SK-N-SH treated with all-trans-retinoic acid at 6 μM for 48 hours (cell line): ENCODE measurements at regions not wholly inside any gene's neighbourhood (a gene's known extent, or its start where the extent isn't known, plus 50 kb on each side); places are given as distances from the start of the nearest gene placed in this dataset.

ENCODE experiments used
- ATAC-seq: fragments of 200-7000 bp; cut with Tn5 transposase; 3 replicates; pipeline ENCODE4 v1.9.1; 2020; ENCODE audit warnings: mild to moderate bottlenecking, moderate library complexity
- ARNTL ChIP-seq: fragments of 450-650 bp; formaldehyde crosslinking; IDR thresholded peaks from 2 replicates; pipeline ENCODE4 v1.5.0; 2020; ENCODE audit warnings: low read depth, mild to moderate bottlenecking, moderate library complexity, borderline replicate concordance
- CREB5 ChIP-seq: fragments of 250-450 bp; sonication (Bioruptor Pico); IDR thresholded peaks from 2 replicates; pipeline ENCODE4 v1.5.1; 2020; ENCODE audit warnings: low read depth, mild to moderate bottlenecking, moderate library complexity
- CSDC2 ChIP-seq: fragments of 250-450 bp; sonication (Bioruptor Pico); IDR thresholded peaks from 2 replicates; pipeline ENCODE4 v1.5.0; 2020; ENCODE audit warnings: mild to moderate bottlenecking, moderate library complexity
- CSRNP3 ChIP-seq: fragments of 250-450 bp; sonication (Bioruptor Pico); IDR thresholded peaks from 2 replicates; pipeline ENCODE4 v1.5.1; 2021; ENCODE audit warnings: mild to moderate bottlenecking, moderate library complexity
- OSR1 ChIP-seq: fragments of 250-450 bp; sonication (Bioruptor Pico); IDR thresholded peaks from 2 replicates; pipeline ENCODE4 v1.8.0; 2022; ENCODE audit warnings: moderate library complexity, mild to moderate bottlenecking, inconsistent platforms
- PATZ1 ChIP-seq: fragments of 250-450 bp; sonication (Bioruptor Pico); IDR thresholded peaks from 2 replicates; pipeline ENCODE4 v1.8.0; 2020; ENCODE audit warnings: mild to moderate bottlenecking, moderate library complexity, borderline replicate concordance
- POU6F1 ChIP-seq: fragments of 250-450 bp; sonication (Bioruptor Pico); IDR thresholded peaks from 2 replicates; pipeline ENCODE4 v1.8.0; 2021; ENCODE audit warnings: low read depth, mild to moderate bottlenecking, moderate library complexity, borderline replicate concordance
- PPARA ChIP-seq: fragments of 250-450 bp; sonication (Bioruptor Pico); IDR thresholded peaks from 2 replicates; pipeline ENCODE4 v1.5.0; 2020; ENCODE audit warnings: mild to moderate bottlenecking, borderline replicate concordance
- RARB ChIP-seq: fragments of 250-450 bp; sonication (Bioruptor Pico); IDR thresholded peaks from 2 replicates; pipeline ENCODE4 v1.8.0; 2021; ENCODE audit warnings: mild to moderate bottlenecking, moderate library complexity
- TCF4 ChIP-seq: fragments of 250-450 bp; sonication (Bioruptor Pico); IDR thresholded peaks from 2 replicates; pipeline ENCODE4 v1.8.0; 2021; ENCODE audit warnings: mild to moderate bottlenecking, moderate library complexity, borderline replicate concordance
- TOX ChIP-seq: fragments of 250-450 bp; sonication (Bioruptor Pico); IDR thresholded peaks from 2 replicates; pipeline ENCODE4 v1.8.0; 2021; ENCODE audit warnings: mild to moderate bottlenecking, moderate library complexity, borderline replicate concordance
- TSHZ2 ChIP-seq: fragments of 250-450 bp; sonication (Bioruptor Pico); IDR thresholded peaks from 2 replicates; pipeline ENCODE4 v1.5.0; 2020; ENCODE audit warnings: mild to moderate bottlenecking, moderate library complexity
- ZC3H10 ChIP-seq: fragments of 250-450 bp; sonication (Bioruptor Pico); IDR thresholded peaks from 2 replicates; pipeline ENCODE4 v1.5.1; 2021; ENCODE audit warnings: mild to moderate bottlenecking, moderate library complexity
- ZFP3 ChIP-seq: fragments of 250-450 bp; sonication (Bioruptor Pico); IDR thresholded peaks from 2 replicates; pipeline ENCODE4 v1.5.0; 2020; ENCODE audit warnings: mild to moderate bottlenecking, moderate library complexity
- ZFP30 ChIP-seq: fragments of 450-650 bp; formaldehyde crosslinking; IDR thresholded peaks from 2 replicates; pipeline ENCODE4 v1.5.0; 2022; ENCODE audit warnings: mild to moderate bottlenecking, moderate library complexity
- ZNF565 ChIP-seq: fragments of 450-650 bp; formaldehyde crosslinking; conservative IDR thresholded peaks from 2 replicates; pipeline ENCODE4 v1.5.0; 2020; ENCODE audit warnings: low read depth, mild to moderate bottlenecking, moderate library complexity
- ZNF70 ChIP-seq: fragments of 450-650 bp; formaldehyde crosslinking; IDR thresholded peaks from 2 replicates; pipeline ENCODE4 v1.5.0; 2020; ENCODE audit warnings: mild to moderate bottlenecking, moderate library complexity
- ZNF8 ChIP-seq: fragments of 450-650 bp; formaldehyde crosslinking; IDR thresholded peaks from 2 replicates; pipeline ENCODE4 v1.5.0; 2020; ENCODE audit warnings: mild to moderate bottlenecking, moderate library complexity

GRCh38 chr12:32975122-32975521 is 78.5 kb upstream of the PKP2 start:
- no peak for TF ChIP-seq OSR1 (CRISPR knock-in tag)
- TF ChIP-seq, all 23 proteins: peak for 0
- ATAC-seq, result no peak

GRCh38 chr12:32970465-32971110 is 74.0 kb upstream of the PKP2 start:
- ATAC-seq, result no peak

More at GRCh38 chr12:32970465-32971110, 74.0 kb upstream of the PKP2 start:
- TF ChIP-seq ZNF565 (no peak), CREB5 (CRISPR knock-in tag) (no peak), TSHZ2 (CRISPR knock-in tag) (no peak), CSRNP3 (CRISPR knock-in tag) (no peak), TCF4 (CRISPR knock-in tag) (no peak), CSDC2 (CRISPR knock-in tag) (no peak), ZFP30 (CRISPR knock-in tag) (no peak), OSR1 (CRISPR knock-in tag) (no peak), ZNF70 (CRISPR knock-in tag) (no peak), ARNTL (CRISPR knock-in tag) (no peak), POU6F1 (CRISPR knock-in tag) (no peak), ZC3H10 (CRISPR knock-in tag) (no peak), ZNF8 (CRISPR knock-in tag) (no peak), PPARA (CRISPR knock-in tag) (no peak), RARB (CRISPR knock-in tag) (no peak), PATZ1 (CRISPR knock-in tag) (no peak), TOX (CRISPR knock-in tag) (no peak), ZFP3 (CRISPR knock-in tag) (no peak)
